Activated naive CD4-positive, alpha-beta T cell treated with anti-CD3 and anti-CD28 coated beads, Interleukin-2, amount 10 ng/mL, durations not matched to agents 7 days and 5 days (primary cell): ENCODE measurements at regions not wholly inside any gene's neighbourhood (a gene's known extent, or its start where the extent isn't known, plus 50 kb on each side); places are given as distances from the start of the nearest gene placed in this dataset.

Source experiments
- CTCF ChIA-PET: fragments of 350-600 bp; sonication (Branson Sonifier 250); formaldehyde crosslinking; loops from one replicate; lab custom pipeline; 2021; ENCODE audit warnings: antibody characterized with exemption; lab: Charles Lee
- DNase-seq: peaks from one replicate; pipeline ENCODE4 v3.0.0-alpha.2; 2020
- H3K27ac Mint-ChIP-seq: one replicate; pipeline ENCODE4 v1.8.0; 2021; ENCODE audit warnings: mild to moderate bottlenecking, moderate library complexity, mixed read lengths
- H3K27me3 Mint-ChIP-seq: one replicate; pipeline ENCODE4 v1.8.0; 2021; ENCODE audit warnings: mild to moderate bottlenecking, mixed read lengths
- H3K36me3 Mint-ChIP-seq: one replicate; pipeline ENCODE4 v1.8.0; 2021; ENCODE audit warnings: mixed read lengths
- H3K4me1 Mint-ChIP-seq: one replicate; pipeline ENCODE4 v1.8.0; 2021; ENCODE audit warnings: mixed read lengths
- H3K4me3 Mint-ChIP-seq: one replicate; pipeline ENCODE4 v1.8.0; 2021; ENCODE audit warnings: mild to moderate bottlenecking, moderate library complexity, mixed read lengths
- H3K9me3 Mint-ChIP-seq: one replicate; pipeline ENCODE4 v1.8.0; 2021; ENCODE audit warnings: mixed read lengths

GRCh38 chr15:53437366-53437765 is 322.1 kb downstream of the WDR72 start:
- Mint-ChIP-seq H3K4me1 (no peaks in the 10 kb centered on the region), H3K36me3 (no peaks in the 10 kb centered on the region), H3K4me3 (no peak overlapping the region), H3K27me3 (no peaks in the 10 kb centered on the region), H3K9me3 (no peaks in the 10 kb centered on the region), H3K27ac (no peak overlapping the region)
- CTCF ChIA-PET = no interaction called here
- DNase-seq = no peak

GRCh38 chr15:53434174-53434678 is 325.2 kb downstream of the WDR72 start:
- CTCF ChIA-PET = no interaction called here
- Mint-ChIP-seq H3K36me3 (no peaks in the 10 kb centered on the region), H3K4me1 (no peaks in the 10 kb centered on the region), H3K27ac (no peak overlapping the region), H3K9me3 (no peaks in the 10 kb centered on the region), H3K27me3 (no peaks in the 10 kb centered on the region), H3K4me3 (no peak overlapping the region)
- DNase-seq = no peak

GRCh38 chr15:53416219-53416940 is 343.1 kb downstream of the WDR72 start:
- Mint-ChIP-seq H3K27me3 (no peaks in the 10 kb centered on the region), H3K4me1 (no peaks in the 10 kb centered on the region), H3K36me3 (no peaks in the 10 kb centered on the region), H3K4me3 (no peak overlapping the region), H3K9me3 (peaks cover 4% of the 10 kb centered on the region), H3K27ac (no peak overlapping the region)
- CTCF ChIA-PET = no interaction called here
- no peak for DNase-seq

GRCh38 chr15:53414167-53414566 is 345.3 kb downstream of the WDR72 start:
- DNase-seq = no peak
- CTCF ChIA-PET = no interaction called here
- Mint-ChIP-seq H3K36me3 (no peaks in the 10 kb centered on the region), H3K27me3 (no peaks in the 10 kb centered on the region), H3K27ac (no peak overlapping the region), H3K9me3 (peaks cover 4% of the 10 kb centered on the region), H3K4me3 (no peak overlapping the region), H3K4me1 (no peaks in the 10 kb centered on the region)

- CTCF ChIA-PET = no interaction called here
These were observed 346.9 kb downstream of the WDR72 start for GRCh38 chr15:53412542-53412941.

GRCh38 chr15:53404930-53405493 is 354.5 kb downstream of the WDR72 start:
- Mint-ChIP-seq H3K27ac (no peak overlapping the region), H3K9me3 (no peaks in the 10 kb centered on the region), H3K4me3 (no peak overlapping the region), H3K27me3 (no peaks in the 10 kb centered on the region), H3K4me1 (no peaks in the 10 kb centered on the region), H3K36me3 (no peaks in the 10 kb centered on the region)
- CTCF ChIA-PET = no interaction called here
- DNase-seq = no peak

More at GRCh38 chr15:53412542-53412941, 346.9 kb downstream of the WDR72 start:
- H3K4me3 Mint-ChIP-seq = no peak overlapping the region
- H3K4me1 Mint-ChIP-seq = no peaks in the 10 kb centered on the region
- DNase-seq = no peak
- H3K9me3 Mint-ChIP-seq = peaks cover 2% of the 10 kb centered on the region
- no peaks in the 10 kb centered on the region for H3K27me3 Mint-ChIP-seq
- H3K36me3 Mint-ChIP-seq = no peaks in the 10 kb centered on the region
- H3K27ac Mint-ChIP-seq = no peak overlapping the region

GRCh38 chr15:53401503-53401902 is 358.0 kb downstream of the WDR72 start:
- Mint-ChIP-seq H3K27ac (no peak overlapping the region), H3K36me3 (no peaks in the 10 kb centered on the region), H3K4me3 (no peak overlapping the region), H3K4me1 (no peaks in the 10 kb centered on the region), H3K27me3 (no peaks in the 10 kb centered on the region), H3K9me3 (no peaks in the 10 kb centered on the region)
- CTCF ChIA-PET = no interaction called here
- DNase-seq = no peak

- no peak for DNase-seq
- Mint-ChIP-seq H3K36me3 (no peaks in the 10 kb centered on the region), H3K4me1 (no peaks in the 10 kb centered on the region), H3K9me3 (no peaks in the 10 kb centered on the region), H3K4me3 (no peak overlapping the region), H3K27ac (no peak overlapping the region), H3K27me3 (no peaks in the 10 kb centered on the region)
- CTCF ChIA-PET = no interaction called here
These were observed 358.5 kb downstream of the WDR72 start for GRCh38 chr15:53400986-53401385.

- Mint-ChIP-seq H3K36me3 (no peaks in the 10 kb centered on the region), H3K27me3 (no peaks in the 10 kb centered on the region), H3K4me1 (no peaks in the 10 kb centered on the region), H3K27ac (no peak overlapping the region), H3K9me3 (no peaks in the 10 kb centered on the region), H3K4me3 (no peak overlapping the region)
- DNase-seq = no peak
- CTCF ChIA-PET = no interaction called here
These were observed 362.3 kb downstream of the WDR72 start for GRCh38 chr15:53397041-53397616.

GRCh38 chr15:53395871-53396270 is 363.6 kb downstream of the WDR72 start:
- Mint-ChIP-seq H3K9me3 (no peaks in the 10 kb centered on the region), H3K27ac (no peak overlapping the region), H3K36me3 (no peaks in the 10 kb centered on the region), H3K4me3 (no peak overlapping the region), H3K4me1 (no peaks in the 10 kb centered on the region), H3K27me3 (no peaks in the 10 kb centered on the region)
- CTCF ChIA-PET = no interaction called here
- DNase-seq = no peak

GRCh38 chr15:53390549-53390948 is 368.9 kb downstream of the WDR72 start:
- CTCF ChIA-PET = no interaction called here

GRCh38 chr15:53389271-53390037 is 370.0 kb downstream of the WDR72 start:
- H3K4me3 Mint-ChIP-seq = no peak overlapping the region
- CTCF ChIA-PET = no interaction called here
- H3K9me3 Mint-ChIP-seq = no peaks in the 10 kb centered on the region

More at GRCh38 chr15:53390549-53390948, 368.9 kb downstream of the WDR72 start:
- Mint-ChIP-seq H3K27me3 (no peaks in the 10 kb centered on the region), H3K36me3 (no peaks in the 10 kb centered on the region), H3K4me1 (no peaks in the 10 kb centered on the region), H3K9me3 (no peaks in the 10 kb centered on the region), H3K4me3 (no peak overlapping the region), H3K27ac (no peak overlapping the region)
- no peak for DNase-seq

GRCh38 chr15:53384417-53384816 is 375.0 kb downstream of the WDR72 start:
- H3K27me3 Mint-ChIP-seq = no peaks in the 10 kb centered on the region
- no peak overlapping the region for H3K4me3 Mint-ChIP-seq
- CTCF ChIA-PET = no interaction called here
- H3K9me3 Mint-ChIP-seq = no peaks in the 10 kb centered on the region
- H3K4me1 Mint-ChIP-seq = no peaks in the 10 kb centered on the region
- H3K27ac Mint-ChIP-seq = no peak overlapping the region
- no peak for DNase-seq
- H3K36me3 Mint-ChIP-seq = no peaks in the 10 kb centered on the region

More at GRCh38 chr15:53389271-53390037, 370.0 kb downstream of the WDR72 start:
- Mint-ChIP-seq H3K36me3 (no peaks in the 10 kb centered on the region), H3K27me3 (no peaks in the 10 kb centered on the region), H3K4me1 (no peaks in the 10 kb centered on the region), H3K27ac (no peak overlapping the region)
- DNase-seq = no peak

GRCh38 chr15:53378096-53378800 is 381.2 kb downstream of the WDR72 start:
- DNase-seq = no peak
- H3K36me3 Mint-ChIP-seq = no peaks in the 10 kb centered on the region
- no peaks in the 10 kb centered on the region for H3K27me3 Mint-ChIP-seq
- no peak overlapping the region for H3K27ac Mint-ChIP-seq
- CTCF ChIA-PET = no interaction called here
- no peaks in the 10 kb centered on the region for H3K9me3 Mint-ChIP-seq
- H3K4me1 Mint-ChIP-seq = no peaks in the 10 kb centered on the region
- no peak overlapping the region for H3K4me3 Mint-ChIP-seq
